ENCODE measurements at regions not wholly inside any gene's neighbourhood (a gene's known extent, or its start where the extent isn't known, plus 50 kb on each side); places are given as distances from the start of the nearest gene placed in this dataset.
"Not testable (repeated sequence)": the region's sequence is repeated elsewhere in the genome, so short reads cannot be mapped to it uniquely, and the experiment has no call there.

DNA sequence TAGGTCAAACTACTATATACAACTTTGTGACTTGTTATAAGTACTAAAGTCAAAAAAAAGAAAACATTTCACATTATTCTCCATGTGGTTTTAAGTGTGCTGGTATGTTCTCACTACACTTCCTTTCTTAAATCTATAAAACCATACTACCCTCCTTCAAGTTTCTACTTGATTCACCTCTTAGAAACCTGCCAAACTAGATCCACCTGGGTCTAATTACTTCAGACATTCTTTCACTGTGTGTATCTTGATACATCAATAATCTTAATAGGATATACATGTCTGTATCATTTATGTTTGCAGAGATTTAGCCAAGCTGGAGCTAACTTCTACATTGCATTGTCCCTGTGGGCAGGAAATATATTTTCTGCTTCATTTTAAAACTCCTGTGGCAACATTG lies 1012.6 kb downstream of the EFNA5 start:
- Histone ChIP-seq H3K27ac (ENCODE audit: low read depth, low read length) (no peak overlapping the region), H3K4me3 (ENCODE audit: low read length in 3 of 3) (no peak overlapping the region), H3K27me3 (ENCODE audit: control insufficient read depth in 3 of 3, insufficient read depth in 3 of 3, low read length in 3 of 3) (no peaks in the 10 kb centered on the region), H3K4me1 (ENCODE audit: control insufficient read depth in 3 of 3, insufficient read depth in 3 of 3, low read length in 3 of 3) (no peaks in the 10 kb centered on the region), H3K36me3 (ENCODE audit: control insufficient read depth in 3 of 3, insufficient read depth in 3 of 3, low read length in 3 of 3) (no peaks in the 10 kb centered on the region), H3K9ac (ENCODE audit: low read depth in 1 of 3, low read length in 3 of 3) (no peak overlapping the region), H3K9me3 (ENCODE audit: control insufficient read depth in 3 of 3, low read length in 3 of 3) (no peaks in the 10 kb centered on the region)

DNA sequence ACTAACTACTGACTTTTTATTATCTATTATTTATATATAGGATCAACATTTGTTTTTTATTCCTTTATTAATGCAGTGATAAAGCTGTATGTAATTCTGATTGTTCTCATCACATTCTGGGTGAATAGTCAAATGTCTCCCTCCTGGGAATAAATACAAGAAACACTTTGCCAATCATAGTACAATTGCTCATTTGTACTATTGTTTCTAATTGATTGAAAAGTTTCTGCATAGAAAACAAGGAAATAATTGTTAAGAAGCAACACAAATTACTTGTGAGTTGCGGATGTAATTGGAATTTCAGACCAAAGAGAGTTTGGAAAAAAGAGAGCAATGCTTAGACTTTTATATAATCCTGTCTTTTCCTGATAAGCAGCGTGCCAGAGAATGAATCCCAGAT lies 1013.9 kb downstream of the EFNA5 start:
- no peaks in the 10 kb centered on the region for H3K9me3 ChIP-seq (ENCODE audit: control insufficient read depth in 3 of 3, low read length in 3 of 3)
- no peaks in the 10 kb centered on the region for H3K4me1 ChIP-seq (ENCODE audit: control insufficient read depth in 3 of 3, insufficient read depth in 3 of 3, low read length in 3 of 3)
- H3K36me3 ChIP-seq (ENCODE audit: control insufficient read depth in 3 of 3, insufficient read depth in 3 of 3, low read length in 3 of 3): no peaks in the 10 kb centered on the region
- H3K27me3 ChIP-seq (ENCODE audit: control insufficient read depth in 3 of 3, insufficient read depth in 3 of 3, low read length in 3 of 3): no peaks in the 10 kb centered on the region
- no peak overlapping the region for H3K4me3 ChIP-seq (ENCODE audit: low read length in 3 of 3)
- H3K27ac ChIP-seq (ENCODE audit: low read depth, low read length): no peak overlapping the region
- no peak overlapping the region for H3K9ac ChIP-seq (ENCODE audit: low read depth in 1 of 3, low read length in 3 of 3)

DNA sequence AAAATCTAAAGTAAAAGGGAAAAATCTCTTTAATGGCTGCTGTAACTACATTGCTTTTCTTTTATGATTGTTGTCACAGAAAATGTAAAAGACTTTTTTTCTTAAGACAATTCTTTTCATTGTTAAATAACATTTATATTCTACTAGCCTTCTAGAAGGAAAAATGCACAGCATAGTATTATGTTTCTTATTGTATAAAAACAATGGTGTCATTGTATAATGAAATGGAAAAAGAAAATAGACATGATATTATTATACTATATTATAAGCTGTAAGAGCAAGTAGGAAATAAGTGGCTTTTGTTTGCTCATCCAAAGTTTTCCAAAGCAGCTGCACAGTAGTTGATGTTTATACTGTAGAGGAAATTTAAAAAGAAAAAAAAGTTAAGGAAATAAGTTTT lies 1021.7 kb downstream of the EFNA5 start:
- H3K27ac ChIP-seq (ENCODE audit: low read depth, low read length): no peak overlapping the region

DNA sequence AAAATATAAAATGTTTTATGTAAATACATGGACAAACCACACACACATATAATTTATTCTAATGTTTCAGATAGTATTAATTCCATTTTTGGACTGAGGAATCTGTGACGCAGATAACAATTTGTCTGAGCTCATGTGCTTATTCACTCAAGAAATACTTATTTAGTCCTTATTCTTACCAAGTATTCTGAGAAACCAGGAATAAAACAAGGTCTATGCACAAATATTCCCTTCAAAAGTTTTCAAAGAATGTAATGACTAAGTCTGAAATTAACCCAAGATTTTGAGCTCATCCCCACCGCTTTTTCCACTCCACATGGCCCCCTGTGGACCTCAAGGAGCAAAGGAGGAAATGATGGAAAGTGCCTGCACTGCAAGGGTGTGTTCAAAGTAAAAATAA lies 1022.3 kb downstream of the EFNA5 start:
- no peak overlapping the region for H3K4me3 ChIP-seq (ENCODE audit: low read length in 3 of 3)
- no peaks in the 10 kb centered on the region for H3K36me3 ChIP-seq (ENCODE audit: control insufficient read depth in 3 of 3, insufficient read depth in 3 of 3, low read length in 3 of 3)
- H3K9me3 ChIP-seq (ENCODE audit: control insufficient read depth in 3 of 3, low read length in 3 of 3): no peaks in the 10 kb centered on the region
- no peaks in the 10 kb centered on the region for H3K27me3 ChIP-seq (ENCODE audit: control insufficient read depth in 3 of 3, insufficient read depth in 3 of 3, low read length in 3 of 3)
- H3K27ac ChIP-seq (ENCODE audit: low read depth, low read length): no peak overlapping the region
- H3K9ac ChIP-seq (ENCODE audit: low read depth in 1 of 3, low read length in 3 of 3): no peak overlapping the region
- no peaks in the 10 kb centered on the region for H3K4me1 ChIP-seq (ENCODE audit: control insufficient read depth in 3 of 3, insufficient read depth in 3 of 3, low read length in 3 of 3)

More for the DNA sequence above, 1021.7 kb downstream of the EFNA5 start:
- Histone ChIP-seq H3K4me1 (ENCODE audit: control insufficient read depth in 3 of 3, insufficient read depth in 3 of 3, low read length in 3 of 3) (no peaks in the 10 kb centered on the region), H3K9me3 (ENCODE audit: control insufficient read depth in 3 of 3, low read length in 3 of 3) (no peaks in the 10 kb centered on the region), H3K4me3 (ENCODE audit: low read length in 3 of 3) (no peak overlapping the region), H3K9ac (ENCODE audit: low read depth in 1 of 3, low read length in 3 of 3) (no peak overlapping the region), H3K27me3 (ENCODE audit: control insufficient read depth in 3 of 3, insufficient read depth in 3 of 3, low read length in 3 of 3) (no peaks in the 10 kb centered on the region), H3K36me3 (ENCODE audit: control insufficient read depth in 3 of 3, insufficient read depth in 3 of 3, low read length in 3 of 3) (no peaks in the 10 kb centered on the region)

DNA sequence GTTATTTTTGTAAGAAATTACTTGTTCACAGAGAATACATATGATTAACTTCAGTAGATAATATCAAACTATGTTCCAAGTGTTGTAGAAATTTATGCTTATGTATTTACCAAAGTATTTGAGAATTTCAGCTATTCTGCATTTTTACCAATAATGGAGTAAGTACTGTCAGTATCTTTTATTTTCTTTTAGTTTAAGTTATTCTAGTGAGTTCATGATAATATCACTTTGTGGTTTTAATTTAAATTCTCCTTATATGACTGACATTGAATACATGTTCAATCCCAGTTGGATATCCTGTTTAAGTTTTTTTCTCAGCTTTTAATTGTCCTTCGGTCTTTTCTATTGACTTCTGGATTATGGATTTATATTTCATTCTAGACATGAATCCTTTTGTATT lies 1024.6 kb downstream of the EFNA5 start:
- Histone ChIP-seq H3K9ac (ENCODE audit: low read depth in 1 of 3, low read length in 3 of 3) (no peak overlapping the region), H3K36me3 (ENCODE audit: control insufficient read depth in 3 of 3, insufficient read depth in 3 of 3, low read length in 3 of 3) (no peaks in the 10 kb centered on the region), H3K27ac (ENCODE audit: low read depth, low read length) (no peak overlapping the region), H3K4me3 (ENCODE audit: low read length in 3 of 3) (no peak overlapping the region), H3K9me3 (ENCODE audit: control insufficient read depth in 3 of 3, low read length in 3 of 3) (no peaks in the 10 kb centered on the region), H3K4me1 (ENCODE audit: control insufficient read depth in 3 of 3, insufficient read depth in 3 of 3, low read length in 3 of 3) (no peaks in the 10 kb centered on the region), H3K27me3 (ENCODE audit: control insufficient read depth in 3 of 3, insufficient read depth in 3 of 3, low read length in 3 of 3) (no peaks in the 10 kb centered on the region)

DNA sequence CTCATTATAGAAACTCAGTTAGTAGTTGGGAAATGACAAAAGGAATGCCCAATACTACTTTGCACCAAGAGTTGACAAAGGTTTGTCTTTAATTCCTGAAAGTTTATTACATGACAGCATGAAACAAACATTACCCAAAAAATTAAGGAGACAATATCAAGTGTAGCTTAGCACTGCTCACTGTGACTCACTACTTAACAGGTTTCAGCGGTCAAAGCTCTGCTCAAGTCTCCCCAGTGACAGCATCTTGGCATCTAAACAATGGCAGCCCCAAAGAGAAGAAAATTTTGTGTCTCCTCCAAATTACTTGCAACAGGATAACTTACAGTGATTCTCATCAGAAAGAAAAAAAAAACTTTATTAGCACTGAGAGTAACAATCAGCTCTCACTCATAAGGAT lies 1030.2 kb downstream of the EFNA5 start:
- H3K27ac ChIP-seq (ENCODE audit: low read depth, low read length): no peak overlapping the region
- no peaks in the 10 kb centered on the region for H3K36me3 ChIP-seq (ENCODE audit: control insufficient read depth in 3 of 3, insufficient read depth in 3 of 3, low read length in 3 of 3)
- H3K27me3 ChIP-seq (ENCODE audit: control insufficient read depth in 3 of 3, insufficient read depth in 3 of 3, low read length in 3 of 3): no peaks in the 10 kb centered on the region
- H3K9ac ChIP-seq (ENCODE audit: low read depth in 1 of 3, low read length in 3 of 3): no peak overlapping the region
- no peaks in the 10 kb centered on the region for H3K4me1 ChIP-seq (ENCODE audit: control insufficient read depth in 3 of 3, insufficient read depth in 3 of 3, low read length in 3 of 3)
- no peaks in the 10 kb centered on the region for H3K9me3 ChIP-seq (ENCODE audit: control insufficient read depth in 3 of 3, low read length in 3 of 3)
- no peak overlapping the region for H3K4me3 ChIP-seq (ENCODE audit: low read length in 3 of 3)

DNA sequence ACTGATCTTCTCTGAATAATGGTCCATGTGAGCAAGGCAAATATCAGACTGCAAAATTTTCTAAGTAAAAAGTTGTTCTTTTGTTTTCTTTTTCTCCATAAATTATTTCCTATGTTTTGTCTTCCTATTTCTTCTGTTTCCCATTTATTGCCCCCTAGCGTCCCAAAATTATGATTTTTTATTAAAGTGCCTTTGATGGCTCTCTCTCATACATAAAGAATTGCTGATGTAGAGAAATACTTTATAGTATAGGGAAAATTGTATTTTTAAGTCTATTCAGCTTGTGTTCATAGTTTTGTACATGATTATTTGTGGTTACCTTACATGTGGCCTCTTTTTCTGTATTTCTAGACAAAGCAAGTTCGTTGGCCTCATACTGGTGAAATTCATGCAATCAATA lies 1031.2 kb downstream of the EFNA5 start:
- no peaks in the 10 kb centered on the region for H3K9me3 ChIP-seq (ENCODE audit: control insufficient read depth in 3 of 3, low read length in 3 of 3)
- H3K4me1 ChIP-seq (ENCODE audit: control insufficient read depth in 3 of 3, insufficient read depth in 3 of 3, low read length in 3 of 3): no peaks in the 10 kb centered on the region
- no peak overlapping the region for H3K27ac ChIP-seq (ENCODE audit: low read depth, low read length)
- no peaks in the 10 kb centered on the region for H3K36me3 ChIP-seq (ENCODE audit: control insufficient read depth in 3 of 3, insufficient read depth in 3 of 3, low read length in 3 of 3)
- H3K27me3 ChIP-seq (ENCODE audit: control insufficient read depth in 3 of 3, insufficient read depth in 3 of 3, low read length in 3 of 3): no peaks in the 10 kb centered on the region
- no peak overlapping the region for H3K4me3 ChIP-seq (ENCODE audit: low read length in 3 of 3)
- H3K9ac ChIP-seq (ENCODE audit: low read depth in 1 of 3, low read length in 3 of 3): no peak overlapping the region

DNA sequence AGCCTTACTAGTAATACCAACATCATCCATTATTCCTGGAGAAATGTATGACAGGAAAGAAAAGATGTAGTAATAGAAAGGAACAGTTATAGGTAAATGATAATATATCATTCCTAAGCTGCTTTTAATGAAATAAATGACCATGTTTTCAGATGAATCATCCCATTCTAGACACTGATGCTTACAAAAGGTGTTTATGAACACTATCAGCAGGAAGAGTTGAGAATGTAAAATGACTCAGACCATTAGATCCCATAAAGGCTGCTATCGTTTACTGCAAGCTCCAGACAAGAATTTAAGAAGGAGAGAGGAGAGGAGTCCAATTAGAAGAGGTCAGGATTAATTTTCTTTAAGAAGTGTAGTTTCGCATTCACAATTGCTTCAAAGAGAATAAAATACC lies 1033.5 kb downstream of the EFNA5 start:
- no peaks in the 10 kb centered on the region for H3K9me3 ChIP-seq (ENCODE audit: control insufficient read depth in 3 of 3, low read length in 3 of 3)
- no peak overlapping the region for H3K9ac ChIP-seq (ENCODE audit: low read depth in 1 of 3, low read length in 3 of 3)
- H3K4me3 ChIP-seq (ENCODE audit: low read length in 3 of 3): no peak overlapping the region
- no peaks in the 10 kb centered on the region for H3K27me3 ChIP-seq (ENCODE audit: control insufficient read depth in 3 of 3, insufficient read depth in 3 of 3, low read length in 3 of 3)
- H3K27ac ChIP-seq (ENCODE audit: low read depth, low read length): no peak overlapping the region
- no peaks in the 10 kb centered on the region for H3K36me3 ChIP-seq (ENCODE audit: control insufficient read depth in 3 of 3, insufficient read depth in 3 of 3, low read length in 3 of 3)
- H3K4me1 ChIP-seq (ENCODE audit: control insufficient read depth in 3 of 3, insufficient read depth in 3 of 3, low read length in 3 of 3): no peaks in the 10 kb centered on the region

DNA sequence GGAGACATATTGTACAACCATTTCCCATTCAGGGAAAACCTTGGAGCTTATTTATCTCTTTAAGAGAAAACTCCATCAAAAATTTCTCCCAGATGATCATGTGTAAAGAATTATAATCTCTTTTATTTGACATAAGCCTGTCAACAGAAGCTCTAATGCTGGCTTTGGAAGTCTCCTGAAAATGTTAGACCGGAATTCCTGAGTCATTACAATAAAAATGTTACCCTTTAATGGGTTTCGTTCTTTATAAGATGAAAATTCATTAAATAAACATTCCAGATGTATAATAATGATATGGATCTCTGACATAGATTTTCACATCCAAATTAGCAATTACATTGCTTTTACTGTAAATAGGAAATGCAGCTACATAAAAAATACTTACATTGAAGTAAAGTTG lies 1036.4 kb downstream of the EFNA5 start:
- Histone ChIP-seq H3K27me3 (ENCODE audit: control insufficient read depth in 3 of 3, insufficient read depth in 3 of 3, low read length in 3 of 3) (no peaks in the 10 kb centered on the region), H3K27ac (ENCODE audit: low read depth, low read length) (no peak overlapping the region), H3K36me3 (ENCODE audit: control insufficient read depth in 3 of 3, insufficient read depth in 3 of 3, low read length in 3 of 3) (no peaks in the 10 kb centered on the region), H3K9ac (ENCODE audit: low read depth in 1 of 3, low read length in 3 of 3) (no peak overlapping the region), H3K9me3 (ENCODE audit: control insufficient read depth in 3 of 3, low read length in 3 of 3) (no peaks in the 10 kb centered on the region), H3K4me3 (ENCODE audit: low read length in 3 of 3) (no peak overlapping the region), H3K4me1 (ENCODE audit: control insufficient read depth in 3 of 3, insufficient read depth in 3 of 3, low read length in 3 of 3) (no peaks in the 10 kb centered on the region)

DNA sequence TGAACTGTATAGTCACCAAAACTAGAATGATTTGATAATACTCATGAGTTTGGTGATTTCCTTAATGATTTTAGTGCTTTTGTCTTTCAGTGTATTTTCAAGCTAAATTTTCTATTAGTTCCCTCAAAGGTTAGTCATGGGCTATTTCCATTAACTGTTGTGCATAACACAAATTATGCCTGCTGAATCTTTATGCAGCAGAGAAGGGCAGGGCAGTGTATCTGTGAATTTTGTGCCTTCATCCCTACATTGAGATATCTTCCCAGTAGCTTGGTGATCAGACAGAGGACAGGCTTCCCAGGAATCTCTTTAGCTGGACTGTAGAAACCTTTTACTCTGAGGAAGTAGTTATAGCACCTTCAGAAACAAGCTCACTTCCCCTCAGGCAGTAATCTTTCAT lies 1036.9 kb downstream of the EFNA5 start:
- no peaks in the 10 kb centered on the region for H3K36me3 ChIP-seq (ENCODE audit: control insufficient read depth in 3 of 3, insufficient read depth in 3 of 3, low read length in 3 of 3)
- no peak overlapping the region for H3K9ac ChIP-seq (ENCODE audit: low read depth in 1 of 3, low read length in 3 of 3)
- no peak overlapping the region for H3K27ac ChIP-seq (ENCODE audit: low read depth, low read length)
- H3K9me3 ChIP-seq (ENCODE audit: control insufficient read depth in 3 of 3, low read length in 3 of 3): no peaks in the 10 kb centered on the region
- H3K27me3 ChIP-seq (ENCODE audit: control insufficient read depth in 3 of 3, insufficient read depth in 3 of 3, low read length in 3 of 3): no peaks in the 10 kb centered on the region
- no peaks in the 10 kb centered on the region for H3K4me1 ChIP-seq (ENCODE audit: control insufficient read depth in 3 of 3, insufficient read depth in 3 of 3, low read length in 3 of 3)
- no peak overlapping the region for H3K4me3 ChIP-seq (ENCODE audit: low read length in 3 of 3)

DNA sequence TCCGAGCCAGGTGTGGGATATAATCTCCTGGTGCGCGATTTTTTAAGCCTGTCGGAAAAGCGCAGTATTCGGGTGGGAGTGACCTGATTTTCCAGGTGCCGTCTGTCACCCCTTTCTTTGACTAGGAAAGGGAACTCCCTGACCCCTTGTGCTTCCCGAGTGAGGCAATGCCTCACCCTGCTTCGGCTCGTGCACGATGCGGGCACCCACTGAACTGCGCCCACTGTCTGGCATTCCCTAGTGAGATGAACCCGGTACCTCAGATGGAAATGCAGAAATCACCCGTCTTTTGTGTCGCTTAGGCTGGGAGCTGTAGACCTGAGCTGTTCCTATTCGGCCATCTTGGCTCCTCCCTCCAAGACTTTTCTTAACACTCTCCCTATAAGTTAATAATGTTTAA lies 1042.3 kb downstream of the EFNA5 start:
- not testable (repeated sequence) for H3K9ac ChIP-seq (ENCODE audit: low read depth in 1 of 3, low read length in 3 of 3); H3K27me3 ChIP-seq (ENCODE audit: control insufficient read depth in 3 of 3, insufficient read depth in 3 of 3, low read length in 3 of 3); H3K27ac ChIP-seq (ENCODE audit: low read depth, low read length); H3K4me1 ChIP-seq (ENCODE audit: control insufficient read depth in 3 of 3, insufficient read depth in 3 of 3, low read length in 3 of 3); H3K36me3 ChIP-seq (ENCODE audit: control insufficient read depth in 3 of 3, insufficient read depth in 3 of 3, low read length in 3 of 3); H3K9me3 ChIP-seq (ENCODE audit: control insufficient read depth in 3 of 3, low read length in 3 of 3); H3K4me3 ChIP-seq (ENCODE audit: low read length in 3 of 3)
